ENCODE measurements at regions not wholly inside any gene's neighbourhood (a gene's known extent, or its start where the extent isn't known, plus 50 kb on each side); places are given as distances from the start of the nearest gene placed in this dataset.
A peak's percentile ranks its signal among the peaks of the same experiment; 100 is the strongest.

DNA sequence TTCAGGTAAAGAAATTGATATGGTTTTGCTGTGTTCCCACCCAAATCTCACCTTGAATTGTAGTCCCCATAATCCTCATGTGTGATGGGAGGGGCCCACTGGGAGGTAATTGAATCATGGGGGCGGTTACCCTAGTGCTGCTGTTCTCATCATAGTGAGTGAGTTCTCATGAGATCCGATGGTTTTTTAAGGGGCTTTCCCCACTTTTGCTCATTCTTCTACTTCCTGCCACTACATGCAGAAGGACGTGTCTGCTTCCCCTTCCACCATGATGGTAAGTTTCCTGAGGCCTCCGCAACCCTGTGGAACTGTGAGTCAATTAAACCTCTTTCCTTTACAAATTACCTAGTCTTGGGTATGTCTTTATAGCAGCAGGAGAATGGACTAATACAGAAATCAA is 69.3 kb downstream of the MIS18A start:
- no peak overlapping the region for H3K4me3 ChIP-seq
- intact Hi-C loops (cut with DNase I) = no loop called here
- no peak overlapping the region for H3K27ac ChIP-seq
- no peak for TF ChIP-seq POLR2A (IDR thresholded peaks at IDR 0.05)
- TF ChIP-seq, protein P1, sequence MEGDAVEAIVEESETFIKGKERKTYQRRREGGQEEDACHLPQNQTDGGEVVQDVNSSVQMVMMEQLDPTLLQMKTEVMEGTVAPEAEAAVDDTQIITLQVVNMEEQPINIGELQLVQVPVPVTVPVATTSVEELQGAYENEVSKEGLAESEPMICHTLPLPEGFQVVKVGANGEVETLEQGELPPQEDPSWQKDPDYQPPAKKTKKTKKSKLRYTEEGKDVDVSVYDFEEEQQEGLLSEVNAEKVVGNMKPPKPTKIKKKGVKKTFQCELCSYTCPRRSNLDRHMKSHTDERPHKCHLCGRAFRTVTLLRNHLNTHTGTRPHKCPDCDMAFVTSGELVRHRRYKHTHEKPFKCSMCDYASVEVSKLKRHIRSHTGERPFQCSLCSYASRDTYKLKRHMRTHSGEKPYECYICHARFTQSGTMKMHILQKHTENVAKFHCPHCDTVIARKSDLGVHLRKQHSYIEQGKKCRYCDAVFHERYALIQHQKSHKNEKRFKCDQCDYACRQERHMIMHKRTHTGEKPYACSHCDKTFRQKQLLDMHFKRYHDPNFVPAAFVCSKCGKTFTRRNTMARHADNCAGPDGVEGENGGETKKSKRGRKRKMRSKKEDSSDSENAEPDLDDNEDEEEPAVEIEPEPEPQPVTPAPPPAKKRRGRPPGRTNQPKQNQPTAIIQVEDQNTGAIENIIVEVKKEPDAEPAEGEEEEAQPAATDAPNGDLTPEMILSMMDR (IDR thresholded peaks at IDR 0.05) = no peak
- H3K27me3 ChIP-seq = no peaks in the 10 kb centered on the region
- 56 to 69% methylated on average over 4 of the region's 4 CpGs for WGBS, 2 donors
- ATAC-seq (no peak), DNase-seq (no peak)
- no peaks in the 10 kb centered on the region for H3K4me1 ChIP-seq
- H3K36me3 ChIP-seq (replicated peaks in 1 of 2; ENCODE audit: insufficient read depth in 1 of 2, low read depth in 2 of 2) = no peaks in the 10 kb centered on the region
- no peaks in the 10 kb centered on the region for H3K9me3 ChIP-seq

DNA sequence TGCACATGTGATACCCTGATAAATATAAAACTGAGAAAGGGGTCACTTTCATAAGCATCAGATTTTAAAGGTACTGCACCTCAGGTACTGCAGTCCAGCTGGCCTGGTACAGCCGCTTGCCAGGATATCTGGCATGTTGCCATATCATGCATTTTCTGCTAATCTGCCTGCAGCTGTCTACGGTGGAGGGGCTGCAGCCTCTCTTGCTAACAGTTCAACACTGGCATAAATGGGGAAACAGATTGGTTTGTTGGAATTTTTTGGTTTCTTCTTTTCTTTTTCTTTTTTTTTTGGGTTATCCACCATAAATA is 71.5 kb downstream of the MIS18A start:
- H3K36me3 ChIP-seq (replicated peaks in 1 of 2; ENCODE audit: insufficient read depth in 1 of 2, low read depth in 2 of 2) = no peaks in the 10 kb centered on the region
- no peaks in the 10 kb centered on the region for H3K27me3 ChIP-seq
- DNase-seq = peak in 2 of 4 donors; percentile 17 to 19
- ATAC-seq = no peak
- TF ChIP-seq, protein P1 (IDR thresholded peaks at IDR 0.05) = no peak
- no peak for TF ChIP-seq POLR2A (IDR thresholded peaks at IDR 0.05)
- H3K4me3 ChIP-seq = no peak overlapping the region
- H3K4me1 ChIP-seq = no peaks in the 10 kb centered on the region
- intact Hi-C loops (cut with DNase I) = no loop called here
- no peaks in the 10 kb centered on the region for H3K9me3 ChIP-seq
- WGBS, 2 donors = 14 to 18% methylated on average over 2 of the region's 2 CpGs
- no peak overlapping the region for H3K27ac ChIP-seq

DNA sequence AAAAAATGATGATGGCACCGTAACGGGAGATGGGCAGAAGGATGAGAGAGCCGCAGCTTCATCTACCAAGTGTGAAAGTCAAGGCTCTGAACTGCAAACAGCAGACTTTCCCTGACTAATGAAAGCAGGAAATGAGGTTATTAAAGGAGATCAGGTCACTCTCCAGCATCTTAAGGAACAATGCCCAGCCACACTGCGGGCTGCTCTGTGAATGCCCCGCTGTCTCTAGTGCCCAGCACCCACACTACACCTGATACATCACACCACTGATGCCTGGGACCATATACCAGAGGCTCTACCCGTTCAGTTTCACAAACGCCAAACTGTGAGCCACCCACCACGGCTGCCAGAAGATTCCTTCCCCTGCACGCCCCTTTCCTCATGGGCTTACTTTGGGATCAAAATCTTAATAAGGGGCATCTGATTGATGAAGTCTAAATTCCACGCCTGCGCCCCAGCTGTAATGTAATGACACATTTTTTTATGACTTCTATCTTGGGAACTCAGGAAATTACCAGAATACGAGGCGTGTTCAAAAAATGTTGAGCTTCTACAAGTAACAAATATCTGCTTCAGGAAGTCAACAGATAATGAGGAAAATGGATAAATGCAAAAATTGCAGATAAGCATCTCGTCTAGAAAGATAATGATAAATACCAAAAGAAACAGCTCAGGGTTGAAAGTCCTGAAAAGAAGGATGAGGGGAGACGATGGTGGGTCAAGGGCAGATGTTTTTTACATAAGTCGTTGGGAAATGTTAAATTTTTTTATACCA is 72.0 kb downstream of the MIS18A start:
- H3K4me1 ChIP-seq = no peaks in the 10 kb centered on the region
- TF ChIP-seq, protein P1 (IDR thresholded peaks at IDR 0.05) = no peak
- TF ChIP-seq POLR2A (IDR thresholded peaks at IDR 0.05) = no peak
- no peaks in the 10 kb centered on the region for H3K36me3 ChIP-seq (replicated peaks in 1 of 2; ENCODE audit: insufficient read depth in 1 of 2, low read depth in 2 of 2)
- H3K27ac ChIP-seq = no peak overlapping the region
- DNase-seq (no peak), ATAC-seq (no peak)
- WGBS, 2 donors = 69 to 75% methylated on average over 16 of the region's 16 CpGs
- H3K9me3 ChIP-seq = no peaks in the 10 kb centered on the region
- intact Hi-C loops (cut with DNase I) = no loop called here
- H3K4me3 ChIP-seq = no peak overlapping the region
- H3K27me3 ChIP-seq = no peaks in the 10 kb centered on the region

DNA sequence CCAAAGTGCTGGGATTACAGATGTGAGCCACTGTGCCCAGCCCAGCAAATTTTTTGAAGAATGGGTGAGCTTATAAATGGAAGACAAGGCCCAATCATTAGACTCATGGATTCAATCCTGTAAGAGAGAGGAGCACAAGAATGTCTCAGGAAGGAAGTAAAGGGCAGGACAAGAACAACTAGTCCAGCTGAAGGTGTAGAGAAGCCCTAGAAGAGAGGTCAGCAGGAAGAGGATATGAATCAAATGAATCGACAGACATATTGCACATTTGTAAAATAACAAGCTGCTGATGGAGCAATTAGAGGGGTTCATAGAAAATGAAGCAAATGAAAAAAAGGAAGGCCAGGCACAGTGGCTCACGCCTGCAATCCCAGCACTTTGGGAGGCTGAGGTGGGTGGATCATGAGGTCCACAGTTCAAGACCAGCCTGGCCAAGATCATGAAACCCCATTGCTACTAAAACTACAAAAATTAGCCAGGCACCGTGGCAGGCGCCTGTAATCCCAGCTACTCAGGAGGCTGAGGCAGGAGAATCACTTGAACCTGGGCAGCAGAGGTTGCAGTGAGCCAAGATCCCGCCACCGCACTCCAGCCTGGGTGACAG is 74.9 kb downstream of the MIS18A start:
- intact Hi-C loops (cut with DNase I) = no loop called here
- ATAC-seq (no peak), DNase-seq (no peak)
- Histone ChIP-seq H3K27ac (no peak overlapping the region), H3K4me3 (no peak overlapping the region), H3K4me1 (no peaks in the 10 kb centered on the region), H3K9me3 (no peaks in the 10 kb centered on the region), H3K36me3 (replicated peaks in 1 of 2; ENCODE audit: insufficient read depth in 1 of 2, low read depth in 2 of 2) (no peaks in the 10 kb centered on the region), H3K27me3 (no peaks in the 10 kb centered on the region)
- TF ChIP-seq, protein P1 (IDR thresholded peaks at IDR 0.05) = no peak
- no peak for TF ChIP-seq POLR2A (IDR thresholded peaks at IDR 0.05)
- WGBS, 2 donors = 77 to 89% methylated on average over 6 of the region's 6 CpGs

DNA sequence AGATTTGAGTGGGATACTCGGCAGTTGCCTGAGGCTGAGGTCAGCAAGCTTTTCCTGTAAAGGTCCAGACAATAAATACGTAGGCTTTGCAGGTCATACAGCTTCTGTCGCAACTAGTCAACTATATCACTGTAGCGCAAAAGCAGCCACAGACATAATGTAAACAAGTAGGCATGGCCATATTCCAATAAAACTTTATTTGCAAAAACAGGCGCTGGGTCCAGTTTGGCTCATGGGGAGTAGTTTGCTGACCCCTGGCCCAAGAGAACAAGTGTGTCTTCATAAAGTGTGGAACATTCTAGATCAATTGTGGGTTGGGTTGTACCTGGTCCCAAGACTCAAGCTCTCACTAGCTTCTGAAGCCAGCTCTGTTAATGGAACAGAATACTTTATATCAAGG is 78.8 kb downstream of the MIS18A start:
- ATAC-seq (no peak), DNase-seq (no peak)
- H3K4me1 ChIP-seq = no peaks in the 10 kb centered on the region
- H3K27ac ChIP-seq = no peak overlapping the region
- H3K9me3 ChIP-seq = no peaks in the 10 kb centered on the region
- WGBS, 2 donors = 64 to 89% methylated on average over 5 of the region's 5 CpGs
- intact Hi-C loops (cut with DNase I) = no loop called here
- H3K4me3 ChIP-seq = no peak overlapping the region
- TF ChIP-seq, protein P1 (IDR thresholded peaks at IDR 0.05) = no peak
- TF ChIP-seq POLR2A (IDR thresholded peaks at IDR 0.05) = no peak
- no peaks in the 10 kb centered on the region for H3K27me3 ChIP-seq
- no peaks in the 10 kb centered on the region for H3K36me3 ChIP-seq (replicated peaks in 1 of 2; ENCODE audit: insufficient read depth in 1 of 2, low read depth in 2 of 2)
